ENCODE measurements at regions not wholly inside any gene's neighbourhood (a gene's known extent, or its start where the extent isn't known, plus 50 kb on each side); places are given as distances from the start of the nearest gene placed in this dataset.

DNA sequence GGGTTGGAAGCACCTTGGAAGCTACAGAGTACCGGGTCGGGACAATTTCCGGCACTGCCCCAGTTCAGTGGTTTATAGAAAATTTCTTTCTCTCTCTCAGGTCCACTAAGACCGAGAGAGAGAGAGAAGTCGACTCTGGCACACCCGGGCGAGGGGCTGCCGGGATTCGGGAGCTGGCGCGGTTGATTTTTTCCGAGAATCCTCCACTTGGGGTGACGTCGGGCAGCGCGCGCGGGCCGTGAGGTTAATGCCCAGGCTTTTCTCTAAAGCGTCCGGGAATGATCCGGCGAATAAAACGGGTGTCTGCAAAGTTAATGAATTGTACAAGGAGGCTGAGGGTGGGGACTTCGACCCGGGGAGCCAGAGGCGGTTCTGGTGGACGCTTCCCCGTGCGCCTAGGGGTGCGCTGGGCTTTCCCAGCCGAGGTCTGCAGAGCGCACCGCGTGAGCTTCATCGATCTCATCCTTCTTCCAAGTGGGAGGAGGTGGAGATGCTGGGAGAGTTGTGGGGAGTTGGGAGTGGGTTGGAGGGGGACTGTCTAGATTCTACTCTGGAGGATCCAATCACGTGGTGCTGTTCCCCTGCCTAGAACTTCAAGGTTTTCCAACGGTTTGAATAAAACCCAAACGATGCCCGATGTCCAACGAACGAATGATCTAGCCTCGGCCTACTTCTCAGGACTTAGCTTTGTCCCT lies 51.9 kb upstream of the TBX3 start:
- H3K4me3 ChIP-seq = no peak overlapping the region

DNA sequence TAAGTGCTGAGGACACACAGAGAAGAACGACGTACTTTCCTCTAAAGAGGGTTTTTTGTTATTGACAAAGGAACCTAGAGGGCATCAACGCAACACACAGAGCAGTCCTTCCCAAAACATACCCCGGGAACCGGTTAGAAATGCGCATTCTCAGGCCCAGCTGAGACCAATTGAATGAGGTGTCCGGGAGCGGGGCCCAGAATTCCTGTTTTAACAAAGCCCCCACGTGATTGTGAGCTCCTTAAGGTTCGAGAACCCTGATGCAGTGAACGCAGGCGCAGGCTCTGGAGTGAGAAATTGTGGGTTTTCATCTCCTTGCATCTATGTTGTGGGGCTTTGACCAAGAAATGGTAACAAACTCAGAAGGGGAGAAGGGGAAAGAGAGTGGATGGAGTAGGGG lies 51.0 kb upstream of the TBX3 start:
- intact Hi-C loops (cut with DNase I; ENCODE audit: low total_unique reads) = no loop called here
- H3K36me3 ChIP-seq = no peaks in the 10 kb centered on the region
- no peak for DNase-seq
- no peaks in the 10 kb centered on the region for H3K9me3 ChIP-seq
- no peak overlapping the region for H3K4me3 ChIP-seq
- TF ChIP-seq POLR2A (IDR thresholded peaks at IDR 0.05) = no peak
- TF ChIP-seq, protein P1, sequence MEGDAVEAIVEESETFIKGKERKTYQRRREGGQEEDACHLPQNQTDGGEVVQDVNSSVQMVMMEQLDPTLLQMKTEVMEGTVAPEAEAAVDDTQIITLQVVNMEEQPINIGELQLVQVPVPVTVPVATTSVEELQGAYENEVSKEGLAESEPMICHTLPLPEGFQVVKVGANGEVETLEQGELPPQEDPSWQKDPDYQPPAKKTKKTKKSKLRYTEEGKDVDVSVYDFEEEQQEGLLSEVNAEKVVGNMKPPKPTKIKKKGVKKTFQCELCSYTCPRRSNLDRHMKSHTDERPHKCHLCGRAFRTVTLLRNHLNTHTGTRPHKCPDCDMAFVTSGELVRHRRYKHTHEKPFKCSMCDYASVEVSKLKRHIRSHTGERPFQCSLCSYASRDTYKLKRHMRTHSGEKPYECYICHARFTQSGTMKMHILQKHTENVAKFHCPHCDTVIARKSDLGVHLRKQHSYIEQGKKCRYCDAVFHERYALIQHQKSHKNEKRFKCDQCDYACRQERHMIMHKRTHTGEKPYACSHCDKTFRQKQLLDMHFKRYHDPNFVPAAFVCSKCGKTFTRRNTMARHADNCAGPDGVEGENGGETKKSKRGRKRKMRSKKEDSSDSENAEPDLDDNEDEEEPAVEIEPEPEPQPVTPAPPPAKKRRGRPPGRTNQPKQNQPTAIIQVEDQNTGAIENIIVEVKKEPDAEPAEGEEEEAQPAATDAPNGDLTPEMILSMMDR (IDR thresholded peaks at IDR 0.05) = no peak
- TF ChIP-seq EP300 (IDR thresholded peaks at IDR 0.05; ENCODE audit: low read depth) = no peak
- no peak for TF ChIP-seq POLR2AphosphoS5 (IDR thresholded peaks at IDR 0.05)
- peaks cover 21% of the 10 kb centered on the region for H3K27me3 ChIP-seq
- peaks cover 3 to 29% (median 15%) of the 10 kb centered on the region in 4 donors for H3K4me1 ChIP-seq
- 68 to 73% methylated on average over 5 to 12 of the region's 12 CpGs for WGBS, 2 donors (ENCODE audit: low coverage in 1 of 2)
- in situ Hi-C loops (cut with MboI; ENCODE audit: low pct_ligation_motif_present in 1 of 4, low pct_unique_long_range_greater_than_20kb in 1 of 4, low sequenced_read_pairs in 3 of 4) = no loop called here
- no peak overlapping the region for H3K27ac ChIP-seq

More for the DNA sequence above, 51.9 kb upstream of the TBX3 start:
- in situ Hi-C loops (cut with MboI; ENCODE audit: low pct_ligation_motif_present in 1 of 4, low pct_unique_long_range_greater_than_20kb in 1 of 4, low sequenced_read_pairs in 3 of 4) = no loop called here
- WGBS, 2 donors (ENCODE audit: low coverage in 1 of 2) = 75 to 77% methylated on average over 6 to 43 of the region's 43 CpGs
- intact Hi-C loops (cut with DNase I; ENCODE audit: low total_unique reads) = no loop called here
- Histone ChIP-seq H3K27ac (peak overlapping the region in 1 of 4 donors; percentile 46), H3K36me3 (no peaks in the 10 kb centered on the region), H3K27me3 (peaks cover 21% of the 10 kb centered on the region), H3K9me3 (no peaks in the 10 kb centered on the region), H3K4me1 (peaks cover 3 to 29% (median 15%) of the 10 kb centered on the region in 4 donors)
- TF ChIP-seq POLR2AphosphoS5 (IDR thresholded peaks at IDR 0.05) (no peak), POLR2A (IDR thresholded peaks at IDR 0.05) (no peak), EP300 (IDR thresholded peaks at IDR 0.05; ENCODE audit: low read depth) (no peak)
- TF ChIP-seq, protein P1 (IDR thresholded peaks at IDR 0.05) = no peak
- DNase-seq = no peak

DNA sequence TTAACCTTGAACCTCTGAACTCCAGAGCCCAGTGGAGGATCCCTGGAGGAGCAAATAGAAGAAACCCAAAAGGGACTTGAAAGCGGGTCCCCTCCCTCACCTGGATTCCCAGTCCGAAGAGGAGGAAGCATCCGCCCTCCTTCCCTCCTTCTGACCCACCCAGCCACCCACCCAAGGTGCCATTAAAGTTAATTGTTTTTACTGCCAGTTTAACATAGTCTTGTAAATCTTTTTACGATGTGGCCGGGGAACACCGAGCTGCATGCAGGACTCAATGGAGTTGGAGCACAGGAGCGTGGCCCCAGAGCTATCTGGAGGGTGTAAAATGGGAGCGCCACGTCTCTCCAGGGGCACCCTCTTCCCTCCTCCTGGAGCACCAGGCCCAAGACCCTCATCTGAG lies 49.9 kb upstream of the TBX3 start:
- Histone ChIP-seq H3K27me3 (peaks cover 21% of the 10 kb centered on the region), H3K4me1 (peaks cover 3 to 29% (median 15%) of the 10 kb centered on the region in 4 donors), H3K9me3 (no peaks in the 10 kb centered on the region), H3K27ac (no peak overlapping the region), H3K36me3 (no peaks in the 10 kb centered on the region), H3K4me3 (no peak overlapping the region)
- intact Hi-C loops (cut with DNase I; ENCODE audit: low total_unique reads) (no loop called here), in situ Hi-C loops (cut with MboI; ENCODE audit: low pct_ligation_motif_present in 1 of 4, low pct_unique_long_range_greater_than_20kb in 1 of 4, low sequenced_read_pairs in 3 of 4) (no loop called here)
- 51% methylated on average over 9 of the region's 9 CpGs; no CpG with 5 or more reads in 1 of the 2 donors for WGBS, 2 donors (ENCODE audit: low coverage in 1 of 2)
- DNase-seq = peak; percentile 66
- no peak for TF ChIP-seq POLR2AphosphoS5 (IDR thresholded peaks at IDR 0.05)
- TF ChIP-seq, protein P1 (IDR thresholded peaks at IDR 0.05) = no peak
- TF ChIP-seq POLR2A (IDR thresholded peaks at IDR 0.05) = no peak
- no peak for TF ChIP-seq EP300 (IDR thresholded peaks at IDR 0.05; ENCODE audit: low read depth)

Small RNAs in the stretch of these regions (small RNA-seq; reads per million reads assigned to genes)
- gene AC009804.1 = 0 reads per million in 4 donors
- 0 reads per million in 4 donors for gene RF00275
- 0 reads per million in 4 donors for gene RF00443
- gene RN7SL865P = 0 reads per million in 4 donors
